Uterus (tissue), 2 donors: ENCODE measurements at regions not wholly inside any gene's neighbourhood (a gene's known extent, or its start where the extent isn't known, plus 50 kb on each side); places are given as distances from the start of the nearest gene placed in this dataset.
"Not testable (repeated sequence)": the region's sequence is repeated elsewhere in the genome, so short reads cannot be mapped to it uniquely, and the experiment has no call there.

Experiments
- POLR2A ChIP-seq, 2 donors: fragments of 450-650 bp; IDR thresholded peaks; one replicate each; pipeline ENCODE4 v1.6.1; 2016; ENCODE audit warnings: antibody characterized with exemption in 2 of 2, mild to moderate bottlenecking in 1 of 2, moderate library complexity in 1 of 2
- TF ChIP-seq, protein P1 (sequence below), 4 experiments: fragments of 200-600 bp in 2 of 4; fragments of 450-650 bp in 2 of 4; sonication (generic) in 2 of 4; IDR thresholded peaks; one replicate each; pipeline ENCODE4 v1.5.1; 2016 to 2019; ENCODE audit warnings: antibody characterized with exemption in 4 of 4, mild to moderate bottlenecking in 2 of 4, moderate library complexity in 1 of 4

GRCh38 chr15:92804610-92804936, 95.6 kb upstream of the CHD2 start:
- TF ChIP-seq, protein P1, sequence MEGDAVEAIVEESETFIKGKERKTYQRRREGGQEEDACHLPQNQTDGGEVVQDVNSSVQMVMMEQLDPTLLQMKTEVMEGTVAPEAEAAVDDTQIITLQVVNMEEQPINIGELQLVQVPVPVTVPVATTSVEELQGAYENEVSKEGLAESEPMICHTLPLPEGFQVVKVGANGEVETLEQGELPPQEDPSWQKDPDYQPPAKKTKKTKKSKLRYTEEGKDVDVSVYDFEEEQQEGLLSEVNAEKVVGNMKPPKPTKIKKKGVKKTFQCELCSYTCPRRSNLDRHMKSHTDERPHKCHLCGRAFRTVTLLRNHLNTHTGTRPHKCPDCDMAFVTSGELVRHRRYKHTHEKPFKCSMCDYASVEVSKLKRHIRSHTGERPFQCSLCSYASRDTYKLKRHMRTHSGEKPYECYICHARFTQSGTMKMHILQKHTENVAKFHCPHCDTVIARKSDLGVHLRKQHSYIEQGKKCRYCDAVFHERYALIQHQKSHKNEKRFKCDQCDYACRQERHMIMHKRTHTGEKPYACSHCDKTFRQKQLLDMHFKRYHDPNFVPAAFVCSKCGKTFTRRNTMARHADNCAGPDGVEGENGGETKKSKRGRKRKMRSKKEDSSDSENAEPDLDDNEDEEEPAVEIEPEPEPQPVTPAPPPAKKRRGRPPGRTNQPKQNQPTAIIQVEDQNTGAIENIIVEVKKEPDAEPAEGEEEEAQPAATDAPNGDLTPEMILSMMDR (IDR thresholded peaks at IDR 0.05), result not testable (repeated sequence)
- TF ChIP-seq POLR2A (IDR thresholded peaks at IDR 0.05), result not testable (repeated sequence)
